ENCODE measurements at regions not wholly inside any gene's neighbourhood (a gene's known extent, or its start where the extent isn't known, plus 50 kb on each side); places are given as distances from the start of the nearest gene placed in this dataset.

DNA sequence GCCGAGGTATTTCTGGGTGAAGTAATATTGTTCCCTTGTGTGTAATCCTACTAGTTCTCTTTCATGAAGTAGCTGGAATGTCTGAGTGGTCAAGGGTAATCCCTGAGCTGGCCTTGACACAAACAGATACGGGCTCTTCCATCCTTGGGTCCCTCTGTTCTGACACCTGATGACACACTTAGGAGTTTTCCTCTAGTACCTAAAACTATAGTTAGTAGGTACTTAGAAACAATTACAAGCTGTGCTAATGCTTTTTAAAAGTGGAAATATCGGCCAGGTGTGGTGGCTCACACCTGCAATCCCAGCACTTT is 59.2 kb upstream of the IL1R1 start:
- peaks cover 8% of the 10 kb centered on the region; the same call in 1 of the 2 replicates for H3K9me3 Mint-ChIP-seq
- H3K4me1 Mint-ChIP-seq: peaks cover 3% of the 10 kb centered on the region; the same call in 1 of the 2 replicates
- TF ChIP-seq SP1 (CRISPR knock-in tag; conservative IDR thresholded peaks at IDR 0.05) (no peak), GABPB1 (CRISPR knock-in tag; IDR thresholded peaks at IDR 0.05) (no peak)
- H3K4me3 Mint-ChIP-seq: no peak overlapping the region
- H3K27me3 Mint-ChIP-seq (ENCODE audit: low read depth): no peaks in the 10 kb centered on the region
- no peak for DNase-seq (ENCODE audit: low spot score)
- CTCF ChIA-PET: no interaction called here
- no peaks in the 10 kb centered on the region for H3K36me3 Mint-ChIP-seq
- no peak overlapping the region for H3K27ac Mint-ChIP-seq
- POLR2A ChIA-PET: no interaction called here
- ATAC-seq: no peak

DNA sequence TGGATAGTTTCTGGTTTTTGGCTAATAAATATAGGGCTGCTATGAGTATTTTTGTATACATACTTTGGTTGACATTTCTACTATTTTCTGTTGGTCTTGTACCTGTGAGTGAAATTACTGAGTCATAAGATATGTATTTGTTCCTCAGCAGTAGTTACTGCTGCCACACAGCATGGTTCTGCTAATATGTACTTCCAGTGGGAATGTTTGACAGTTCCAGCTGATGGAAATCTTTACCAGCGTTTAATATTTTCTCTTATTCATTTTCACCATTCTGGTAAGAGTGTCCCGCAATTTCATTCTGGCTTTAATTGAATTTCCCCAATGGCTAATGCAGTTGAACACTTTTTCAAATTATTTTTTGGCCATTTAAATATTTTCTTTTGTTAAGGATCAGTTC is 57.9 kb upstream of the IL1R1 start:
- Mint-ChIP-seq H3K4me1 (peaks cover 3% of the 10 kb centered on the region; the same call in 1 of the 2 replicates), H3K4me3 (no peak overlapping the region), H3K36me3 (no peaks in the 10 kb centered on the region), H3K9me3 (peaks cover 17% of the 10 kb centered on the region), H3K27ac (no peak overlapping the region), H3K27me3 (ENCODE audit: low read depth) (no peaks in the 10 kb centered on the region)
- CTCF ChIA-PET: interaction anchor here (0.6 kb wide), 1 partner anchor 63 kb away, joined by 3 read pairs; no protein-coding TSS in a partner anchor
- POLR2A ChIA-PET: no interaction called here
- ATAC-seq (no peak), DNase-seq (ENCODE audit: low spot score) (no peak)
- TF ChIP-seq RORB (CRISPR knock-in tag; IDR thresholded peaks at IDR 0.05) (no peak), ESRRA (CRISPR knock-in tag; IDR thresholded peaks at IDR 0.05; ENCODE audit: borderline replicate concordance) (no peak), NFYB (CRISPR knock-in tag; conservative IDR thresholded peaks at IDR 0.05; ENCODE audit: low read depth) (no peak), ZNF138 (CRISPR knock-in tag; conservative IDR thresholded peaks at IDR 0.05) (no peak), ETV6 (CRISPR knock-in tag; IDR thresholded peaks at IDR 0.05) (no peak), ZNF232 (CRISPR knock-in tag; IDR thresholded peaks at IDR 0.05) (no peak), ZBTB21 (CRISPR knock-in tag; IDR thresholded peaks at IDR 0.05; ENCODE audit: borderline replicate concordance) (no peak)
- TF ChIP-seq, protein P1, sequence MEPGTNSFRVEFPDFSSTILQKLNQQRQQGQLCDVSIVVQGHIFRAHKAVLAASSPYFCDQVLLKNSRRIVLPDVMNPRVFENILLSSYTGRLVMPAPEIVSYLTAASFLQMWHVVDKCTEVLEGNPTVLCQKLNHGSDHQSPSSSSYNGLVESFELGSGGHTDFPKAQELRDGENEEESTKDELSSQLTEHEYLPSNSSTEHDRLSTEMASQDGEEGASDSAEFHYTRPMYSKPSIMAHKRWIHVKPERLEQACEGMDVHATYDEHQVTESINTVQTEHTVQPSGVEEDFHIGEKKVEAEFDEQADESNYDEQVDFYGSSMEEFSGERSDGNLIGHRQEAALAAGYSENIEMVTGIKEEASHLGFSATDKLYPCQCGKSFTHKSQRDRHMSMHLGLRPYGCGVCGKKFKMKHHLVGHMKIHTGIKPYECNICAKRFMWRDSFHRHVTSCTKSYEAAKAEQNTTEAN (CRISPR knock-in tag; IDR thresholded peaks at IDR 0.05): no peak
- TF ChIP-seq, protein P2, sequence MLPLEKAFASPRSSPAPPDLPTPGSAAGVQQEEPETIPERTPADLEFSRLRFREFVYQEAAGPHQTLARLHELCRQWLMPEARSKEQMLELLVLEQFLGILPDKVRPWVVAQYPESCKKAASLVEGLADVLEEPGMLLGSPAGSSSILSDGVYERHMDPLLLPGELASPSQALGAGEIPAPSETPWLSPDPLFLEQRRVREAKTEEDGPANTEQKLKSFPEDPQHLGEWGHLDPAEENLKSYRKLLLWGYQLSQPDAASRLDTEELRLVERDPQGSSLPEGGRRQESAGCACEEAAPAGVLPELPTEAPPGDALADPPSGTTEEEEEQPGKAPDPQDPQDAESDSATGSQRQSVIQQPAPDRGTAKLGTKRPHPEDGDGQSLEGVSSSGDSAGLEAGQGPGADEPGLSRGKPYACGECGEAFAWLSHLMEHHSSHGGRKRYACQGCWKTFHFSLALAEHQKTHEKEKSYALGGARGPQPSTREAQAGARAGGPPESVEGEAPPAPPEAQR (CRISPR knock-in tag; IDR thresholded peaks at IDR 0.05): no peak
- TF ChIP-seq, protein P3, sequence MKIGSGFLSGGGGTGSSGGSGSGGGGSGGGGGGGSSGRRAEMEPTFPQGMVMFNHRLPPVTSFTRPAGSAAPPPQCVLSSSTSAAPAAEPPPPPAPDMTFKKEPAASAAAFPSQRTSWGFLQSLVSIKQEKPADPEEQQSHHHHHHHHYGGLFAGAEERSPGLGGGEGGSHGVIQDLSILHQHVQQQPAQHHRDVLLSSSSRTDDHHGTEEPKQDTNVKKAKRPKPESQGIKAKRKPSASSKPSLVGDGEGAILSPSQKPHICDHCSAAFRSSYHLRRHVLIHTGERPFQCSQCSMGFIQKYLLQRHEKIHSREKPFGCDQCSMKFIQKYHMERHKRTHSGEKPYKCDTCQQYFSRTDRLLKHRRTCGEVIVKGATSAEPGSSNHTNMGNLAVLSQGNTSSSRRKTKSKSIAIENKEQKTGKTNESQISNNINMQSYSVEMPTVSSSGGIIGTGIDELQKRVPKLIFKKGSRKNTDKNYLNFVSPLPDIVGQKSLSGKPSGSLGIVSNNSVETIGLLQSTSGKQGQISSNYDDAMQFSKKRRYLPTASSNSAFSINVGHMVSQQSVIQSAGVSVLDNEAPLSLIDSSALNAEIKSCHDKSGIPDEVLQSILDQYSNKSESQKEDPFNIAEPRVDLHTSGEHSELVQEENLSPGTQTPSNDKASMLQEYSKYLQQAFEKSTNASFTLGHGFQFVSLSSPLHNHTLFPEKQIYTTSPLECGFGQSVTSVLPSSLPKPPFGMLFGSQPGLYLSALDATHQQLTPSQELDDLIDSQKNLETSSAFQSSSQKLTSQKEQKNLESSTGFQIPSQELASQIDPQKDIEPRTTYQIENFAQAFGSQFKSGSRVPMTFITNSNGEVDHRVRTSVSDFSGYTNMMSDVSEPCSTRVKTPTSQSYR (CRISPR knock-in tag; IDR thresholded peaks at IDR 0.05): no peak

DNA sequence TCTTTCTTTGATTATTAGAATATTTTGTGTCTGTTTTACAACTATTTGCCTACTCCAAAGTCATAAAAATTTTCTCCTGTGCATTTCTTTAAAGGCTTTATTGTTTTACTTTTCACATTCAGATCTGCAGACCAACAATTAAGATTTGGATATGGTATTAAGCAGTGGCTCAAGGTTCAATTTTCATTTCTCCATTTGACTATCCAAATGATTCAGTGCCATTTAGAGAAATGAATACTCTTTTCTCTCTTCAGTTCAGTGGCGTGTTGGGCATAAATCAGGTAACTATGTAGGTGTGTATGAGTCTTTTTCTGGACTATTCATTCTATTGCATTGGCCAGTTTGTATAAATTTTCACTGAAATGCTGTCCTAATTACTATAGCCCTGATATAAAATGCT is 57.3 kb upstream of the IL1R1 start:
- no peak for DNase-seq (ENCODE audit: low spot score)
- Mint-ChIP-seq H3K27me3 (ENCODE audit: low read depth) (no peaks in the 10 kb centered on the region), H3K4me3 (no peak overlapping the region), H3K36me3 (no peaks in the 10 kb centered on the region), H3K4me1 (peaks cover 3% of the 10 kb centered on the region; the same call in 1 of the 2 replicates), H3K27ac (no peak overlapping the region), H3K9me3 (peaks cover 19% of the 10 kb centered on the region)
- TF ChIP-seq ZNF423 (CRISPR knock-in tag; IDR thresholded peaks at IDR 0.05) (no peak), KAT7 (CRISPR knock-in tag; IDR thresholded peaks at IDR 0.05; ENCODE audit: borderline replicate concordance) (no peak), SP1 (CRISPR knock-in tag; conservative IDR thresholded peaks at IDR 0.05) (no peak), ZNF121 (CRISPR knock-in tag; IDR thresholded peaks at IDR 0.05) (no peak), JUN (CRISPR knock-in tag; IDR thresholded peaks at IDR 0.05) (no peak), TEAD1 (CRISPR knock-in tag; IDR thresholded peaks at IDR 0.05) (no peak), NR1H2 (CRISPR knock-in tag; IDR thresholded peaks at IDR 0.05) (no peak)
- TF ChIP-seq, protein P4, sequence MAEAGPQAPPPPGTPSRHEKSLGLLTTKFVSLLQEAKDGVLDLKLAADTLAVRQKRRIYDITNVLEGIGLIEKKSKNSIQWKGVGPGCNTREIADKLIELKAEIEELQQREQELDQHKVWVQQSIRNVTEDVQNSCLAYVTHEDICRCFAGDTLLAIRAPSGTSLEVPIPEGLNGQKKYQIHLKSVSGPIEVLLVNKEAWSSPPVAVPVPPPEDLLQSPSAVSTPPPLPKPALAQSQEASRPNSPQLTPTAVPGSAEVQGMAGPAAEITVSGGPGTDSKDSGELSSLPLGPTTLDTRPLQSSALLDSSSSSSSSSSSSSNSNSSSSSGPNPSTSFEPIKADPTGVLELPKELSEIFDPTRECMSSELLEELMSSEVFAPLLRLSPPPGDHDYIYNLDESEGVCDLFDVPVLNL (CRISPR knock-in tag; IDR thresholded peaks at IDR 0.05; ENCODE audit: borderline replicate concordance, low read depth): no peak
- TF ChIP-seq, protein P5, sequence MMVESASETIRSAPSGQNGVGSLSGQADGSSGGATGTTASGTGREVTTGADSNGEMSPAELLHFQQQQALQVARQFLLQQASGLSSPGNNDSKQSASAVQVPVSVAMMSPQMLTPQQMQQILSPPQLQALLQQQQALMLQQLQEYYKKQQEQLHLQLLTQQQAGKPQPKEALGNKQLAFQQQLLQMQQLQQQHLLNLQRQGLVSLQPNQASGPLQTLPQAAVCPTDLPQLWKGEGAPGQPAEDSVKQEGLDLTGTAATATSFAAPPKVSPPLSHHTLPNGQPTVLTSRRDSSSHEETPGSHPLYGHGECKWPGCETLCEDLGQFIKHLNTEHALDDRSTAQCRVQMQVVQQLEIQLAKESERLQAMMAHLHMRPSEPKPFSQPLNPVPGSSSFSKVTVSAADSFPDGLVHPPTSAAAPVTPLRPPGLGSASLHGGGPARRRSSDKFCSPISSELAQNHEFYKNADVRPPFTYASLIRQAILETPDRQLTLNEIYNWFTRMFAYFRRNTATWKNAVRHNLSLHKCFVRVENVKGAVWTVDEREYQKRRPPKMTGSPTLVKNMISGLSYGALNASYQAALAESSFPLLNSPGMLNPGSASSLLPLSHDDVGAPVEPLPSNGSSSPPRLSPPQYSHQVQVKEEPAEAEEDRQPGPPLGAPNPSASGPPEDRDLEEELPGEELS (CRISPR knock-in tag; IDR thresholded peaks at IDR 0.05): no peak
- TF ChIP-seq, protein P6, sequence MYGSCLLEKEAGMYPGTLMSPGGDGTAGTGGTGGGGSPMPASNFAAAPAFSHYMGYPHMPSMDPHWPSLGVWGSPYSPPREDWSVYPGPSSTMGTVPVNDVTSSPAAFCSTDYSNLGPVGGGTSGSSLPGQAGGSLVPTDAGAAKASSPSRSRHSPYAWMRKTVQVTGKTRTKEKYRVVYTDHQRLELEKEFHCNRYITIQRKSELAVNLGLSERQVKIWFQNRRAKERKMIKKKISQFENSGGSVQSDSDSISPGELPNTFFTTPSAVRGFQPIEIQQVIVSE (CRISPR knock-in tag; IDR thresholded peaks at IDR 0.05; ENCODE audit: borderline replicate concordance): no peak
- POLR2A ChIA-PET: no interaction called here
- ATAC-seq: no peak
- CTCF ChIA-PET: no interaction called here
